ENCODE measurements at regions not wholly inside any gene's neighbourhood (a gene's known extent, or its start where the extent isn't known, plus 50 kb on each side); places are given as distances from the start of the nearest gene placed in this dataset.
"Not testable (repeated sequence)": the region's sequence is repeated elsewhere in the genome, so short reads cannot be mapped to it uniquely, and the experiment has no call there.

DNA sequence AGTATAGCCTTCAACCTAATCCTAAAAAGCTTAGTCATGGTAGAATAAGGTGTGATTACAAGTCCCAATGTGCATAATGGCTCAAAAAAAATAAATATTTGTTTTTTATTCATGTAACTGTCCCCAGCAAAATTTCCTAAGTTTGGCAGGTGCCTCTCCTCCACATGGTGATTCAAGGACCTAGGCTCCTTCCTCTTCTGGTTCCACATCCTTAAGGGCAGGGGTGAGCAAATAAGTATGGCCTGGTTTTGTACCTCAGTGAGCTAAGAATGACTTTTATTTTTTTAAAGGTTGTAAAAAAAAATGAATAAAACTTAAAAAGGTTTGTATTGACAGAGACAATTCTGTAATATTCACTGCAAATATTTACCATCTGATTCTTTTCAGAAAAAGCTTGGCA, 343.5 kb upstream of the UBE2E2 start:
- H3K9me3 ChIP-seq: no peaks in the 10 kb centered on the region
- H3K27ac ChIP-seq: no peak overlapping the region
- DNase-seq (ENCODE audit: low spot score) (no peak), ATAC-seq (ENCODE audit: insufficient number of reproducible peaks, low FRiP score, low read depth) (no peak)
- H3K4me3 ChIP-seq: no peak overlapping the region
- H3K4me1 ChIP-seq (ENCODE audit: control insufficient read depth in 1 of 2, low read depth in 2 of 2): no peaks in the 10 kb centered on the region
- no peaks in the 10 kb centered on the region for H3K27me3 ChIP-seq (replicated peaks; ENCODE audit: insufficient read depth)
- TF ChIP-seq CTCF (IDR thresholded peaks at IDR 0.05): no peak
- H3K36me3 ChIP-seq: no peaks in the 10 kb centered on the region

GRCh38 chr3:22861426-22861825, 341.7 kb upstream of the UBE2E2 start:
- Histone ChIP-seq H3K4me1 (ENCODE audit: control insufficient read depth in 1 of 2, low read depth in 2 of 2) (no peaks in the 10 kb centered on the region), H3K36me3 (no peaks in the 10 kb centered on the region), H3K27me3 (replicated peaks; ENCODE audit: insufficient read depth) (no peaks in the 10 kb centered on the region), H3K9me3 (no peaks in the 10 kb centered on the region), H3K4me3 (no peak overlapping the region), H3K27ac (no peak overlapping the region)
- no peak for TF ChIP-seq CTCF (IDR thresholded peaks at IDR 0.05)
- DNase-seq (ENCODE audit: low spot score) (no peak), ATAC-seq (ENCODE audit: insufficient number of reproducible peaks, low FRiP score, low read depth) (no peak)

- no peak for ATAC-seq (ENCODE audit: insufficient number of reproducible peaks, low FRiP score, low read depth)
- TF ChIP-seq CTCF (IDR thresholded peaks at IDR 0.05): no peak
- no peaks in the 10 kb centered on the region for H3K27me3 ChIP-seq (replicated peaks; ENCODE audit: insufficient read depth)
Observed at GRCh38 chr3:22862111-22862510, 341.0 kb upstream of the UBE2E2 start.

GRCh38 chr3:22882834-22883233, 320.3 kb upstream of the UBE2E2 start:
- H3K27me3 ChIP-seq (replicated peaks; ENCODE audit: insufficient read depth); DNase-seq (ENCODE audit: low spot score); H3K9me3 ChIP-seq; H3K4me3 ChIP-seq; H3K27ac ChIP-seq; H3K4me1 ChIP-seq (ENCODE audit: control insufficient read depth in 1 of 2, low read depth in 2 of 2); H3K36me3 ChIP-seq; ATAC-seq (ENCODE audit: insufficient number of reproducible peaks, low FRiP score, low read depth): not testable (repeated sequence)

More at GRCh38 chr3:22862111-22862510, 341.0 kb upstream of the UBE2E2 start:
- Histone ChIP-seq H3K9me3 (no peaks in the 10 kb centered on the region), H3K4me1 (ENCODE audit: control insufficient read depth in 1 of 2, low read depth in 2 of 2) (no peaks in the 10 kb centered on the region), H3K4me3 (no peak overlapping the region), H3K27ac (no peak overlapping the region), H3K36me3 (no peaks in the 10 kb centered on the region)
- no peak for DNase-seq (ENCODE audit: low spot score)

GRCh38 chr3:22885039-22885438, 318.1 kb upstream of the UBE2E2 start:
- Histone ChIP-seq H3K9me3 (no peaks in the 10 kb centered on the region), H3K4me3 (no peak overlapping the region), H3K27me3 (replicated peaks; ENCODE audit: insufficient read depth) (no peaks in the 10 kb centered on the region), H3K4me1 (ENCODE audit: control insufficient read depth in 1 of 2, low read depth in 2 of 2) (peaks cover 3 to 5% of the 10 kb centered on the region in 2 donors), H3K36me3 (no peaks in the 10 kb centered on the region), H3K27ac (no peak overlapping the region)
- DNase-seq (ENCODE audit: low spot score) (no peak), ATAC-seq (ENCODE audit: insufficient number of reproducible peaks, low FRiP score, low read depth) (no peak)
- no peak for TF ChIP-seq CTCF (IDR thresholded peaks at IDR 0.05)

- Histone ChIP-seq H3K4me1 (ENCODE audit: control insufficient read depth in 1 of 2, low read depth in 2 of 2) (peaks cover 3 to 5% of the 10 kb centered on the region in 2 donors), H3K9me3 (no peaks in the 10 kb centered on the region), H3K36me3 (no peaks in the 10 kb centered on the region), H3K4me3 (peak overlapping the region; percentile 7), H3K27me3 (replicated peaks; ENCODE audit: insufficient read depth) (no peaks in the 10 kb centered on the region), H3K27ac (no peak overlapping the region)
- no peak for ATAC-seq (ENCODE audit: insufficient number of reproducible peaks, low FRiP score, low read depth)
- DNase-seq (ENCODE audit: low spot score): no peak
- TF ChIP-seq CTCF (IDR thresholded peaks at IDR 0.05): no peak
Observed at GRCh38 chr3:22885574-22886341, 317.4 kb upstream of the UBE2E2 start.

All from thoracic aorta (tissue), 2 donors.